Fibroblast of lung (primary cell): ENCODE measurements at regions not wholly inside any gene's neighbourhood (a gene's known extent, or its start where the extent isn't known, plus 50 kb on each side); places are given as distances from the start of the nearest gene placed in this dataset.

Experiments used
- EZH2 ChIP-seq: IDR thresholded peaks from 2 replicates; pipeline ENCODE4 v1.5.1; 2012; ENCODE audit warnings: low read length, control low read depth, mild to moderate bottlenecking; ENCODE audit errors: missing control alignments
- TF ChIP-seq, protein P1 (sequence below), 2 donors: IDR thresholded peaks in 1 of 2; conservative IDR thresholded peaks in 1 of 2; 1 replicate in 1 of 2; 2 replicates in 1 of 2; pipeline ENCODE4 v1.5.1; 2011 to 2012; ENCODE audit warnings: low read length in 2 of 2, control low read depth in 1 of 2, inconsistent platforms in 1 of 2, low read depth in 1 of 2, mild to moderate bottlenecking in 1 of 2

DNA sequence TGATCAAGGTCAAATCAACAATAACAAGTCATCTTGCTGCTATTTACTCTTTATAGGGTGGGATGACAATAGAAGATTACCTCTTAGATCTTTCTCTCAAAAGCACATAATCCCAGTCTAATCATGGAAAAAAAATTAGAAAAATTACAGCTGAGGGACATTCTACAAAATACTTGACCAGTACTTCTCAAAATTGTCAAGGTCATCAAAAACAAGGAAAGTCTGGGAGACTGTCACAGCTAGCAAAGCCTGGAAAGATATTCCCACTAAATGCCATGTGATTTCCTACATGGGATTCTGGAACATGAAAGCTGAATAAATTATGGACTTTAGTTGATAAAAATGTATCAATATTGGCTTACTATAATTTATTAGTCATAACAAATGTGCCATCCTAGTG is 276.2 kb downstream of the RNF144A start:
- TF ChIP-seq, protein P1, sequence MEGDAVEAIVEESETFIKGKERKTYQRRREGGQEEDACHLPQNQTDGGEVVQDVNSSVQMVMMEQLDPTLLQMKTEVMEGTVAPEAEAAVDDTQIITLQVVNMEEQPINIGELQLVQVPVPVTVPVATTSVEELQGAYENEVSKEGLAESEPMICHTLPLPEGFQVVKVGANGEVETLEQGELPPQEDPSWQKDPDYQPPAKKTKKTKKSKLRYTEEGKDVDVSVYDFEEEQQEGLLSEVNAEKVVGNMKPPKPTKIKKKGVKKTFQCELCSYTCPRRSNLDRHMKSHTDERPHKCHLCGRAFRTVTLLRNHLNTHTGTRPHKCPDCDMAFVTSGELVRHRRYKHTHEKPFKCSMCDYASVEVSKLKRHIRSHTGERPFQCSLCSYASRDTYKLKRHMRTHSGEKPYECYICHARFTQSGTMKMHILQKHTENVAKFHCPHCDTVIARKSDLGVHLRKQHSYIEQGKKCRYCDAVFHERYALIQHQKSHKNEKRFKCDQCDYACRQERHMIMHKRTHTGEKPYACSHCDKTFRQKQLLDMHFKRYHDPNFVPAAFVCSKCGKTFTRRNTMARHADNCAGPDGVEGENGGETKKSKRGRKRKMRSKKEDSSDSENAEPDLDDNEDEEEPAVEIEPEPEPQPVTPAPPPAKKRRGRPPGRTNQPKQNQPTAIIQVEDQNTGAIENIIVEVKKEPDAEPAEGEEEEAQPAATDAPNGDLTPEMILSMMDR (conservative IDR thresholded peaks at IDR 0.05 in 1 of 2, IDR thresholded peaks at IDR 0.05 in 1 of 2; ENCODE audit: low read depth in 1 of 2, low read length in 2 of 2) = no peak
- no peak for TF ChIP-seq EZH2
